ENCODE measurements at regions not wholly inside any gene's neighbourhood (a gene's known extent, or its start where the extent isn't known, plus 50 kb on each side); places are given as distances from the start of the nearest gene placed in this dataset.

GRCh38 chr3:127472506-127472905 is 118.0 kb downstream of the TPRA1 start:
- TF ChIP-seq CTCF (IDR thresholded peaks at IDR 0.05) (no peak), EZH2 (IDR thresholded peaks at IDR 0.05) (no peak)
